PC-3 (cell line): ENCODE measurements at regions not wholly inside any gene's neighbourhood (a gene's known extent, or its start where the extent isn't known, plus 50 kb on each side); places are given as distances from the start of the nearest gene placed in this dataset.

ENCODE experiments used
- CTCF ChIP-seq: fragments of 300-600 bp; sonication (generic); conservative IDR thresholded peaks from 2 replicates; pipeline ENCODE4 v1.5.1; 2017; ENCODE audit warnings: antibody characterized with exemption, low read depth, mild to moderate bottlenecking, low read length
- EZH2 ChIP-seq: fragments of 300-600 bp; sonication (generic); IDR thresholded peaks from one replicate; pipeline ENCODE4 v1.6.1; 2017; ENCODE audit warnings: antibody characterized with exemption, mild to moderate bottlenecking, low read length; ENCODE audit not compliant: unreplicated experiment
- EZH2phosphoT487 ChIP-seq: fragments of 300-600 bp; sonication (generic); IDR thresholded peaks from 2 replicates; pipeline ENCODE4 v1.6.1; 2018; ENCODE audit warnings: mild to moderate bottlenecking, antibody characterized with exemption, low read length, borderline replicate concordance

- TF ChIP-seq CTCF (no peak), EZH2phosphoT487 (no peak), EZH2 (no peak)
Measured at GRCh38 chr2:166727095-166727494, 161.2 kb upstream of the XIRP2 start.
